PC-9 (cell line): ENCODE measurements at regions not wholly inside any gene's neighbourhood (a gene's known extent, or its start where the extent isn't known, plus 50 kb on each side); places are given as distances from the start of the nearest gene placed in this dataset.
A peak's percentile ranks its signal among the peaks of the same experiment; 100 is the strongest.

ENCODE experiments used
- BruUV-seq: library from RNA; stranded (reverse); fragments of 400-500 nt; replicated peaks from 2 replicates; lab custom pipeline; 2021; lab: Mats Ljungman, UMichigan
- CTCF ChIA-PET: fragments of 300-600 bp; sonication (Branson Sonifier 250); formaldehyde crosslinking; loops from one replicate; lab custom pipeline; 2022; ENCODE audit warnings: antibody characterized with exemption; lab: Charles Lee
- POLR2A ChIA-PET: fragments of 300-600 bp; sonication (Branson Sonifier 250); formaldehyde crosslinking; loops from one replicate; lab custom pipeline; 2022; ENCODE audit warnings: antibody characterized with exemption; ENCODE audit not compliant: unreplicated experiment; lab: Charles Lee
- DNase-seq, 2 experiments: peaks; one replicate each; pipeline versions ENCODE4 v3.0.0 to v3.0.0-alpha.2; 2015 to 2022; ENCODE audit warnings: mixed read lengths in 1 of 2
- H2AFZ ChIP-seq: fragments of 200-600 bp; sonication (generic); 2 replicates; pipeline ENCODE4 v1.8.1; 2017; ENCODE audit warnings: antibody characterized with exemption
- H3F3A ChIP-seq: fragments of 200-600 bp; sonication (generic); 2 replicates; pipeline ENCODE4 v1.8.1; 2017; ENCODE audit warnings: antibody characterized with exemption, mild to moderate bottlenecking, low read depth; ENCODE audit not compliant: insufficient read depth
- H3K27ac ChIP-seq: fragments of 200-600 bp; sonication (generic); 2 replicates; pipeline ENCODE4 v1.6.1; 2016; ENCODE audit warnings: mixed run types
- H3K27me3 ChIP-seq: fragments of 200-600 bp; sonication (generic); 2 replicates; pipeline ENCODE4 v1.6.1; 2016; ENCODE audit warnings: low read depth, mixed run types; ENCODE audit not compliant: insufficient read depth
- H3K36me3 ChIP-seq: fragments of 200-600 bp; sonication (generic); 2 replicates; pipeline ENCODE4 v1.6.1; 2016; ENCODE audit warnings: low read depth, mixed run types
- H3K4me1 ChIP-seq: fragments of 200-600 bp; sonication (generic); replicated peaks from 2 replicates; pipeline ENCODE4 v1.6.1; 2016; ENCODE audit warnings: mixed run types; ENCODE audit not compliant: insufficient read depth
- H3K4me2 ChIP-seq: fragments of 200-600 bp; sonication (generic); 2 replicates; pipeline ENCODE4 v1.6.1; 2017; ENCODE audit warnings: mixed run types
- H3K4me3 ChIP-seq: fragments of 200-600 bp; sonication (generic); 2 replicates; pipeline ENCODE4 v1.6.1; 2016; ENCODE audit warnings: mixed run types
- H3K79me2 ChIP-seq: fragments of 200-600 bp; sonication (generic); 2 replicates; pipeline ENCODE4 v1.6.1; 2017; ENCODE audit warnings: low read depth, mixed run types
- H3K9me2 ChIP-seq: fragments of 200-600 bp; sonication (generic); 2 replicates; pipeline ENCODE4 v1.8.1; 2017; ENCODE audit warnings: mild to moderate bottlenecking; ENCODE audit not compliant: insufficient read depth
- H3K9me3 ChIP-seq: fragments of 200-600 bp; sonication (generic); 2 replicates; pipeline ENCODE4 v1.8.1; 2016; ENCODE audit warnings: low read depth; ENCODE audit not compliant: insufficient read depth
- H4K20me1 ChIP-seq: fragments of 200-600 bp; sonication (generic); 2 replicates; pipeline ENCODE4 v1.8.1; 2017; ENCODE audit not compliant: insufficient read depth
- CTCF ChIP-seq: fragments of 200-600 bp; sonication (generic); conservative IDR thresholded peaks from 2 replicates; pipeline ENCODE4 v1.6.1; 2017; ENCODE audit warnings: mixed run types, antibody characterized with exemption, mild to moderate bottlenecking, moderate library complexity
- EZH2 ChIP-seq: fragments of 200-600 bp; sonication (generic); IDR thresholded peaks from 2 replicates; pipeline ENCODE4 v1.8.0; 2017; ENCODE audit warnings: antibody characterized with exemption, low read depth
- intact Hi-C: fragments of 100-400 bp; cut with micrococcal nuclease; formaldehyde crosslinking; loops from one replicate; pipeline ENCODE4 v1.10.0; 2022; ENCODE audit not compliant: unreplicated experiment

- Histone ChIP-seq H3K4me2 (no peak overlapping the region), H3K9me2 (no peaks in the 10 kb centered on the region), H3K79me2 (no peaks in the 10 kb centered on the region), H3K4me1 (peaks cover 10% of the 10 kb centered on the region; the same call in 1 of the 2 replicates), H3K27ac (no peak overlapping the region), H3K36me3 (no peaks in the 10 kb centered on the region), H4K20me1 (no peaks in the 10 kb centered on the region), H3K27me3 (no peaks in the 10 kb centered on the region), H2AFZ (no peak overlapping the region), H3K4me3 (no peak overlapping the region), H3K9me3 (no peaks in the 10 kb centered on the region), H3F3A (no peaks in the 10 kb centered on the region)
- DNase-seq: no peak
- intact Hi-C loops: no loop called here
- ChIA-PET CTCF (interaction anchor here (0.5 kb wide), 1 partner anchor 576 kb away, joined by 5 read pairs; no protein-coding TSS in a partner anchor), POLR2A (no interaction called here)
- BruUV-seq: no TSS peak
- TF ChIP-seq EZH2: no peak
- TF ChIP-seq CTCF: no peak
These were observed 110.3 kb downstream of the LACC1 start for GRCh38 chr13:43990021-43990420.

GRCh38 chr13:43990829-43991228, 111.1 kb downstream of the LACC1 start:
- Histone ChIP-seq H3K4me3 (no peak overlapping the region), H3K27me3 (no peaks in the 10 kb centered on the region), H4K20me1 (no peaks in the 10 kb centered on the region), H3K4me1 (peaks cover 10% of the 10 kb centered on the region; the same call in 1 of the 2 replicates), H3K4me2 (no peak overlapping the region), H3K9me2 (no peaks in the 10 kb centered on the region), H3K79me2 (no peaks in the 10 kb centered on the region), H3K36me3 (no peaks in the 10 kb centered on the region), H3K9me3 (no peaks in the 10 kb centered on the region), H3K27ac (no peak overlapping the region), H2AFZ (no peak overlapping the region), H3F3A (no peaks in the 10 kb centered on the region)
- BruUV-seq: no TSS peak
- POLR2A ChIA-PET: no interaction called here
- intact Hi-C loops: no loop called here
- CTCF ChIA-PET: no interaction called here
- no peak for DNase-seq
- TF ChIP-seq EZH2 (no peak), CTCF (no peak)

GRCh38 chr13:43991773-43992201, 112.1 kb downstream of the LACC1 start:
- Histone ChIP-seq H3K4me3 (no peak overlapping the region), H2AFZ (no peak overlapping the region), H3F3A (no peaks in the 10 kb centered on the region), H3K27ac (no peak overlapping the region), H3K27me3 (no peaks in the 10 kb centered on the region), H3K79me2 (no peaks in the 10 kb centered on the region), H3K9me2 (no peaks in the 10 kb centered on the region), H3K36me3 (no peaks in the 10 kb centered on the region), H4K20me1 (no peaks in the 10 kb centered on the region), H3K4me2 (0 out of 2 replicates have a peak overlapping the region, but pooled peaks have one; percentile 4), H3K9me3 (no peaks in the 10 kb centered on the region), H3K4me1 (peaks cover 10% of the 10 kb centered on the region; the same call in 1 of the 2 replicates)
- TF ChIP-seq EZH2: no peak
- no peak for TF ChIP-seq CTCF
- no TSS peak for BruUV-seq
- POLR2A ChIA-PET: no interaction called here
- intact Hi-C loops: no loop called here
- no peak for DNase-seq
- CTCF ChIA-PET: interaction anchor here (0.6 kb wide), 1 partner anchor 49 kb away, joined by 31 read pairs; no protein-coding TSS in a partner anchor
